Tibial nerve (tissue), 4 donors: ENCODE measurements at regions not wholly inside any gene's neighbourhood (a gene's known extent, or its start where the extent isn't known, plus 50 kb on each side); places are given as distances from the start of the nearest gene placed in this dataset.

ENCODE experiments used
- EP300 ChIP-seq, 2 donors: sonication (generic); formaldehyde crosslinking; IDR thresholded peaks; one replicate each; pipeline ENCODE4 v1.6.1; 2017; ENCODE audit warnings: antibody characterized with exemption in 2 of 2, mild to moderate bottlenecking in 1 of 2
- POLR2A ChIP-seq, 2 donors: fragments of 450-650 bp; IDR thresholded peaks; one replicate each; pipeline ENCODE4 v1.6.1; 2017; ENCODE audit warnings: antibody characterized with exemption in 2 of 2, mild to moderate bottlenecking in 2 of 2, moderate library complexity in 2 of 2
- TF ChIP-seq, protein P1 (sequence below), 5 experiments: fragments of 200-600 bp in 3 of 5; fragments of 450-650 bp in 2 of 5; sonication (generic) in 3 of 5; IDR thresholded peaks; one replicate each; pipeline ENCODE4 v1.5.1; 2016 to 2019; ENCODE audit warnings: antibody characterized with exemption in 5 of 5, mild to moderate bottlenecking in 3 of 5, moderate library complexity in 2 of 5

GRCh38 chr1:96926176-96926575 lies 204.6 kb downstream of the PTBP2 start:
- TF ChIP-seq POLR2A (IDR thresholded peaks at IDR 0.05) (no peak), EP300 (IDR thresholded peaks at IDR 0.05) (no peak)
- TF ChIP-seq, protein P1, sequence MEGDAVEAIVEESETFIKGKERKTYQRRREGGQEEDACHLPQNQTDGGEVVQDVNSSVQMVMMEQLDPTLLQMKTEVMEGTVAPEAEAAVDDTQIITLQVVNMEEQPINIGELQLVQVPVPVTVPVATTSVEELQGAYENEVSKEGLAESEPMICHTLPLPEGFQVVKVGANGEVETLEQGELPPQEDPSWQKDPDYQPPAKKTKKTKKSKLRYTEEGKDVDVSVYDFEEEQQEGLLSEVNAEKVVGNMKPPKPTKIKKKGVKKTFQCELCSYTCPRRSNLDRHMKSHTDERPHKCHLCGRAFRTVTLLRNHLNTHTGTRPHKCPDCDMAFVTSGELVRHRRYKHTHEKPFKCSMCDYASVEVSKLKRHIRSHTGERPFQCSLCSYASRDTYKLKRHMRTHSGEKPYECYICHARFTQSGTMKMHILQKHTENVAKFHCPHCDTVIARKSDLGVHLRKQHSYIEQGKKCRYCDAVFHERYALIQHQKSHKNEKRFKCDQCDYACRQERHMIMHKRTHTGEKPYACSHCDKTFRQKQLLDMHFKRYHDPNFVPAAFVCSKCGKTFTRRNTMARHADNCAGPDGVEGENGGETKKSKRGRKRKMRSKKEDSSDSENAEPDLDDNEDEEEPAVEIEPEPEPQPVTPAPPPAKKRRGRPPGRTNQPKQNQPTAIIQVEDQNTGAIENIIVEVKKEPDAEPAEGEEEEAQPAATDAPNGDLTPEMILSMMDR (IDR thresholded peaks at IDR 0.05) = no peak
